Keratinocyte (primary cell): ENCODE measurements at regions not wholly inside any gene's neighbourhood (a gene's known extent, or its start where the extent isn't known, plus 50 kb on each side); places are given as distances from the start of the nearest gene placed in this dataset.

Source experiments
- DNase-seq: peaks from one replicate; pipeline ENCODE4 v3.0.0-alpha.2; 2011; ENCODE audit warnings: low read depth, missing footprints, low spot score
- FAIRE-seq: peaks from 2 replicates; lab custom pipeline; 2011; peaks lifted over from hg19 to GRCh38; lab: Jason Lieb, UNC
- H2AFZ ChIP-seq: 2 replicates; pipeline ENCODE4 v1.6.0; 2012; ENCODE audit warnings: low read length, control low read depth, inconsistent platforms; ENCODE audit not compliant: control insufficient read depth
- H3K27ac ChIP-seq: 2 replicates; pipeline ENCODE4 v1.5.1; 2011; ENCODE audit warnings: low read length; ENCODE audit not compliant: control insufficient read depth, insufficient read depth
- H3K27me3 ChIP-seq: 3 replicates; pipeline ENCODE4 v1.6.0; 2011; ENCODE audit warnings: low read length; ENCODE audit not compliant: control insufficient read depth, insufficient read depth; ENCODE audit errors: extremely low read depth
- H3K36me3 ChIP-seq, 2 experiments: 2 replicates in 1 of 2; 3 replicates in 1 of 2; pipeline ENCODE4 v1.5.1; 2011; ENCODE audit warnings: low read length in 2 of 2, mild to moderate bottlenecking in 1 of 2; ENCODE audit not compliant: control insufficient read depth in 2 of 2, insufficient read depth in 2 of 2; ENCODE audit errors: extremely low read depth in 1 of 2
- H3K4me1 ChIP-seq: 3 replicates; pipeline ENCODE4 v1.5.1; 2011; ENCODE audit warnings: low read length; ENCODE audit not compliant: control insufficient read depth, insufficient read depth; ENCODE audit errors: extremely low read depth
- H3K4me2 ChIP-seq: 3 replicates; pipeline ENCODE4 v1.6.0; 2011; ENCODE audit warnings: low read depth, low read length; ENCODE audit not compliant: control insufficient read depth, insufficient read depth; ENCODE audit errors: extremely low read depth
- H3K4me3 ChIP-seq, 3 experiments: fragments of 200-600 bp in 1 of 3; sonication (generic) in 1 of 3; 2 replicates in 2 of 3; 3 replicates in 1 of 3; pipeline ENCODE4 v1.5.1; 2011 to 2016; ENCODE audit warnings: low read length in 3 of 3, mild to moderate bottlenecking in 3 of 3, control low read depth in 2 of 3, inconsistent platforms in 1 of 3, low read depth in 1 of 3, mixed read lengths in 1 of 3, mixed run types in 1 of 3, moderate library complexity in 1 of 3; ENCODE audit not compliant: control insufficient read depth in 2 of 3, insufficient read depth in 2 of 3; ENCODE audit errors: extremely low read depth in 1 of 3
- H3K79me2 ChIP-seq: 2 replicates; pipeline ENCODE4 v1.6.0; 2012; ENCODE audit warnings: low read length; ENCODE audit not compliant: control insufficient read depth, insufficient read depth
- H3K9ac ChIP-seq: 3 replicates; pipeline ENCODE4 v1.6.0; 2011; ENCODE audit warnings: low read length; ENCODE audit not compliant: control insufficient read depth, insufficient read depth; ENCODE audit errors: extremely low read depth
- H3K9me1 ChIP-seq: 3 replicates; pipeline ENCODE4 v1.6.0; 2011; ENCODE audit warnings: low read length; ENCODE audit not compliant: control insufficient read depth, insufficient read depth; ENCODE audit errors: extremely low read depth
- H3K9me3 ChIP-seq: 2 replicates; pipeline ENCODE4 v1.5.1; 2012; ENCODE audit warnings: low read depth, low read length; ENCODE audit not compliant: control insufficient read depth
- H4K20me1 ChIP-seq: 3 replicates; pipeline ENCODE4 v1.6.0; 2011; ENCODE audit warnings: low read length; ENCODE audit not compliant: control insufficient read depth, insufficient read depth; ENCODE audit errors: extremely low read depth
- EZH2 ChIP-seq: IDR thresholded peaks from one replicate; pipeline ENCODE4 v1.6.1; 2012; ENCODE audit warnings: inconsistent platforms, mild to moderate bottlenecking, low read length, moderate library complexity
- dilution Hi-C: fragments of 300-500 bp; cut with MboI; formaldehyde crosslinking; loops from one replicate; pipeline ENCODE4 v1.7.0; 2020; ENCODE audit warnings: low sequenced_read_pairs; ENCODE audit not compliant: extremely low pct_ligation_motif_present
- TF ChIP-seq, protein P1 (sequence below), 3 experiments: IDR thresholded peaks in 1 of 3; conservative IDR thresholded peaks in 1 of 3; optimal IDR thresholded peaks in 1 of 3; 2 replicates in 2 of 3; 3 replicates in 1 of 3; pipeline versions ENCODE3 to v1.5.1; 2011; ENCODE audit warnings: low read length in 3 of 3, mild to moderate bottlenecking in 3 of 3, moderate library complexity in 2 of 3, control low read depth in 1 of 3, inconsistent platforms in 1 of 3; ENCODE audit not compliant: insufficient read depth in 2 of 3; ENCODE audit errors: extremely low read depth in 1 of 3

GRCh38 chr3:154745929-154746328 is 315.9 kb upstream of the GPR149 start:
- dilution Hi-C loops: no loop called here
- no peak overlapping the region for H3K27ac ChIP-seq
- H3K4me2 ChIP-seq: no peak overlapping the region
- no peaks in the 10 kb centered on the region for H3K79me2 ChIP-seq
- H3K9ac ChIP-seq: no peak overlapping the region
- H4K20me1 ChIP-seq: no peaks in the 10 kb centered on the region
- no peaks in the 10 kb centered on the region for H3K9me3 ChIP-seq
- no peaks in the 10 kb centered on the region for H3K4me1 ChIP-seq
- H3K27me3 ChIP-seq: no peaks in the 10 kb centered on the region
- H3K9me1 ChIP-seq: no peaks in the 10 kb centered on the region
- H2AFZ ChIP-seq: no peak overlapping the region
- DNase-seq (no peak), FAIRE-seq (no peak)
- no peak overlapping the region for H3K4me3 ChIP-seq
- no peaks in the 10 kb centered on the region for H3K36me3 ChIP-seq
- TF ChIP-seq, protein P1, sequence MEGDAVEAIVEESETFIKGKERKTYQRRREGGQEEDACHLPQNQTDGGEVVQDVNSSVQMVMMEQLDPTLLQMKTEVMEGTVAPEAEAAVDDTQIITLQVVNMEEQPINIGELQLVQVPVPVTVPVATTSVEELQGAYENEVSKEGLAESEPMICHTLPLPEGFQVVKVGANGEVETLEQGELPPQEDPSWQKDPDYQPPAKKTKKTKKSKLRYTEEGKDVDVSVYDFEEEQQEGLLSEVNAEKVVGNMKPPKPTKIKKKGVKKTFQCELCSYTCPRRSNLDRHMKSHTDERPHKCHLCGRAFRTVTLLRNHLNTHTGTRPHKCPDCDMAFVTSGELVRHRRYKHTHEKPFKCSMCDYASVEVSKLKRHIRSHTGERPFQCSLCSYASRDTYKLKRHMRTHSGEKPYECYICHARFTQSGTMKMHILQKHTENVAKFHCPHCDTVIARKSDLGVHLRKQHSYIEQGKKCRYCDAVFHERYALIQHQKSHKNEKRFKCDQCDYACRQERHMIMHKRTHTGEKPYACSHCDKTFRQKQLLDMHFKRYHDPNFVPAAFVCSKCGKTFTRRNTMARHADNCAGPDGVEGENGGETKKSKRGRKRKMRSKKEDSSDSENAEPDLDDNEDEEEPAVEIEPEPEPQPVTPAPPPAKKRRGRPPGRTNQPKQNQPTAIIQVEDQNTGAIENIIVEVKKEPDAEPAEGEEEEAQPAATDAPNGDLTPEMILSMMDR (optimal IDR thresholded peaks at IDR 0.05 in 1 of 3, IDR thresholded peaks at IDR 0.05 in 1 of 3, conservative IDR thresholded peaks at IDR 0.05 in 1 of 3; ENCODE audit: extremely low read depth in 1 of 3, insufficient read depth in 2 of 3, low read length in 3 of 3): peak in 1 of 3 experiments; percentile 37
- TF ChIP-seq EZH2: no peak

- Histone ChIP-seq H3K27ac (no peak overlapping the region), H3K4me1 (no peaks in the 10 kb centered on the region), H3K4me3 (no peak overlapping the region), H3K79me2 (no peaks in the 10 kb centered on the region), H3K27me3 (no peaks in the 10 kb centered on the region), H2AFZ (no peak overlapping the region), H3K9ac (no peak overlapping the region), H3K9me3 (no peaks in the 10 kb centered on the region), H4K20me1 (no peaks in the 10 kb centered on the region), H3K4me2 (no peak overlapping the region), H3K36me3 (no peaks in the 10 kb centered on the region), H3K9me1 (no peaks in the 10 kb centered on the region)
- DNase-seq (no peak), FAIRE-seq (no peak)
- dilution Hi-C loops: no loop called here
- no peak for TF ChIP-seq EZH2
- TF ChIP-seq, protein P1 (optimal IDR thresholded peaks at IDR 0.05 in 1 of 3, IDR thresholded peaks at IDR 0.05 in 1 of 3, conservative IDR thresholded peaks at IDR 0.05 in 1 of 3; ENCODE audit: extremely low read depth in 1 of 3, insufficient read depth in 2 of 3, low read length in 3 of 3): no peak
Measured at GRCh38 chr3:154745122-154745521, 315.1 kb upstream of the GPR149 start.
